GM19099 (cell line): ENCODE measurements at regions not wholly inside any gene's neighbourhood (a gene's known extent, or its start where the extent isn't known, plus 50 kb on each side); places are given as distances from the start of the nearest gene placed in this dataset.

Experiments
- POLR2A ChIP-seq: IDR thresholded peaks from 3 replicates; pipeline ENCODE4 v1.6.1; 2011; ENCODE audit warnings: low read depth; ENCODE audit not compliant: insufficient read length; ENCODE audit errors: extremely low read depth

DNA sequence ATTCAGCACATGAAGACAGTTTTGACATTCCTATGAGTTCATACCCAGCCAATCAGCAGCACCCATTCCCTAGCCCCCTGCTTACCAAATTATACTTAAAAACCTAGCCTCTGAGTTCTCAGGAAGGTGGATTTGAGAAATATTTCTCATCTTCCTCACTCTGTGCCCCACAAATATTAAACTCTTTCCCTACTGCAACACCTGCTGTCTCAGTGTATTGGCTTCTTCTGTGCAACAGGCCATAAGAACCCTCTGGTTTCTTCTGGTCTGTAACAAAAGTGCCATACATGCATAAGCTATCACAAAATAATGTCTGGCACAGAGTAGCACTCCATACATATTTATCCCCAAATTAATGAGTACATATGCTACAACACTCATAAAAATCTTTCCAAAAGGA lies 387.4 kb upstream of the CAMK1G start:
- no peak for TF ChIP-seq POLR2A

DNA sequence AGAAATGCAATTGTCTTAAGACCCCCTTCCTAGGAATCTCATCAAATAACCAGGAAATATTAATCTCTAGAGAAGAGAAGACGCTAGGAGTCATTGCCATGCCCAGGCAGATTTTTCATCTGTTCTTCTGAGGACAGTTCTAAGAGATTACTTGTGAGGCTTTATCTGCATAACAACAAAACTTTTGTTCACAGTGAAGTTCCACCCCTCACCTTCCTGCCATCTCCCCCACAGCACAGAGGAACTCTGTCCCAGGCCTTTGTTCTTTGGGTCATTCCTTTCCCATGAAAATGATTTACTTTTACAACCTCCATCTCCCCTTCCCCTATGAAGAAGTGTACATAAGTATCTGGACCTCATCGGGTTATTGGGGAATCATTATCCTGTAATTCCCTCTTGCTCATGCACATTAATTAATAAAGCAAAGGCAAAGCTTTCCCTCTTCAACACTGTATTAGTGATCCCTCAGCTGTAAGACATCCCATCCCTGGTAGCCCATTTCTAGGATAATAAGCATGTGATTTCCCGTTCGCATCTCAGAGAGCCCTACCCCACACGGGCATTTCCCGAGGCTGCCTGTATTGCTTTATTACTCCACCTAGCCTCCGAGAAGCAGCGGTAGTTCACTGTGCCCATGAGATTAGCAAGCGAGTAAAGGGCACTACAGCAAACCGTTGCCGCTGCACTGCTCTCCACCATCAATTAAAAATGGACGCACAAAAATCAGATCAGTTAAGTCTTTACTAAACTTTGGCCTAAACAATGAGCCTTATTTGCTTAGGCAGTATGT lies 384.4 kb upstream of the CAMK1G start:
- no peak for TF ChIP-seq POLR2A

DNA sequence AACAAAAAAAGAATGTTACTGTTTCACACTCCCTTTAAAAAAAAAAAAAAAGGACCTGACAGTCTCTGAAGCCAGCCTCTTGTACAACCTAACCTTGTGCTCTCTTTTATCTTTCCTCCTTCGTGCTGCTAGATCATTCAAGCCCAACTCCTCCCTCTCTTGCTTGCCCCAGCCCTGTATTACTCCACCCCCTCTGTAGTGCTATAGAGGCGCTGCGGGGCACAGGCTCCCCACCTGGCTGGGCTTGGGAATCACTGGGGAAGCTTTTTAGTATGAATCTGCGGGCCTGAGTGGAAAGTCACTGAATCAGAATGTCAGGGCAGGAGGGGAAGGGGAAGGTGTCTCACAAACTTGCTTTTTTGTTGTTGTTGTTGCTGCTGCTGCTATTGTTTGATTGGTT lies 383.7 kb upstream of the CAMK1G start:
- no peak for TF ChIP-seq POLR2A

DNA sequence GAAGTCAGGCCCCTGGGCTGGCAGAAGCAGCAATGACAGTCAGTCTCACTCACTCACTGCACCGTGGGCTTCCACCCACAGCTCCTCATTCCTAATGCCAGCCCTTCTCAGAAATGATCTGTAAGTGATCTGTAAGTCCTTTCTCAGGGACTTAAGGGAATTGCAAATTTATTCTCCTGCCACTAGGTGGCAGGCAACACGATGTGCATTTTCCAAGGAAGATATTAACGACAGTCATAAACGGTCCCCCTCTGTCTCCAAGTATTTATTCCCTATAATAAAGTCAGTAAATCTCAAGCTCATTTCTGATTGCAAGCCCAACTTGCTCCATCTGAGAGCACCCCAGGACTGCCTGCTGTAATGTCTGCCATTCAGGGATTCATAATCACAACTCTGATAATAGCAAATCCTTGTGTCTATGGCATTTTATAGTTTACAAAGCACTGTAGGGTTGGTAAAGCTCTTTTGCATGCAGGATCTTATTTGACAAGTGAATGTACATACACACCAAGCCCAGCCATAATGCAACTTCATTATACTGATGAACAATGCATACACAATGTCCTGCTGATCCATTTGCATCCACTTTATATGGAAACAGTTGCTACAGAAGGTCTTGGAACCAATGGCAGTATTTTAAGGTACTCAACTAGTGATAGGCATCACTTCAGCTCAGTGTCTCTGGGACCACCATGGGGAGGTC lies 380.5 kb upstream of the CAMK1G start:
- no peak for TF ChIP-seq POLR2A

DNA sequence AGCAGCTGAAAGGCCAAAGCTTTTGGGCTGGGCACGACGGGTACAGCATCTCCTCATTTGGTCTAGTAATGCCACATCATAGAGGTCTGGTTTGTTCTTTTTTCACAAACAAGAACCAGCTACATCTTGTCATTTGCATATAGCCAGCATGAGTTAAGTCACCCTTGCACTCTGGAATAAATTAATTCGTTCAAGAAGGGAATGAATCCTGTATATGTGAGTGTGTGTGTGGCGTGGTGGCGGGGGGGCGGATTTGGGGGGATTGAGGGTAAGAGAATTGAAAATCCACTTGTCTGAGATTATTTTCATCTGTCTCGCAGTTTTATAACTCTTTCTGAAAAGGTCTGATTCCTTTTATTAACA lies 380.0 kb upstream of the CAMK1G start:
- TF ChIP-seq POLR2A: no peak

DNA sequence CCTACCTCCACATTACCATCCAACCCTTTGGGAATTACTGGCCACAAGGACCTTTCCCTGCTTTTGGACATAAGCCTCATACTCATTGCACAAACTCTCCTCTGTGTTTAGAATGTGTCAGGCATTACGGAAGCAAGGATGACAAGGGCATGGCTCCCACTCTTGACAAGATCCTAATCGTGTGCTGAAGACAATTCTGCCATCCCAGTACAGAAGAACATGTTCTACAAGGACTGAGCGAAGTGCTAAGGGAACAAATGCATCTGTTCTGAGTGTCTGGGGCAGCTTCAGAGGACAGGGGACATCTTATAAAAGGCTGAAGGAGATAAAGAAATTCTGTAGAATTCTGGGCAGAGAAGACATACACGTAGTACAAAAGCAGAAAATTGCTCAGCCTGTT lies 378.5 kb upstream of the CAMK1G start:
- TF ChIP-seq POLR2A: no peak

DNA sequence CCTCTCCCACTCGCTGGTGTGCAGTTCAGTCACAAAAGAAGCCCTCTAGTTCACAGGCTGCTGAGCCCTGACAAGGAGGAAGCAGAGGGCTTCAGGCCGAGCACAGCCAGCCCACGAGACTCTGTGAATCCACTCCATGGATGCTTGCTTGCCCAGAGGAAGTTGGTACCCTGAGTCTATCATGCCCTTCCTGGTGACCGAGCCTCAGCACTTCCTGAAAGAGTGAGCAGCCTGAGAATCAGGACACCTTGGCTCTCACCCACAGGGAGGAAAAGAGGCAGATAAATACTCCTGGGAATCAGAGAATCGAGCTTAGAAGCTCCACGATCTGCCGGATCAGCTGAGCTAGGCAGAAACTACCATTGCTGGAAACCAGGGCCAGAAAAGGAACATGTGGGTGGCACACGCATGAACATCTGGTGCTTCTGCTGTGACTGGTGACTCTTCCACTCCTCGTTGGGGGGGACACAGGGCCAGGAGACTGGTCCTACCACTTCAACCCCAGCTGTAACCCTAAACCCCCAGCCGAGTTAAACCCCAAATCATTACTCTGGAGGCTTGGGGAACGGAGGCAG lies 376.3 kb upstream of the CAMK1G start:
- no peak for TF ChIP-seq POLR2A

DNA sequence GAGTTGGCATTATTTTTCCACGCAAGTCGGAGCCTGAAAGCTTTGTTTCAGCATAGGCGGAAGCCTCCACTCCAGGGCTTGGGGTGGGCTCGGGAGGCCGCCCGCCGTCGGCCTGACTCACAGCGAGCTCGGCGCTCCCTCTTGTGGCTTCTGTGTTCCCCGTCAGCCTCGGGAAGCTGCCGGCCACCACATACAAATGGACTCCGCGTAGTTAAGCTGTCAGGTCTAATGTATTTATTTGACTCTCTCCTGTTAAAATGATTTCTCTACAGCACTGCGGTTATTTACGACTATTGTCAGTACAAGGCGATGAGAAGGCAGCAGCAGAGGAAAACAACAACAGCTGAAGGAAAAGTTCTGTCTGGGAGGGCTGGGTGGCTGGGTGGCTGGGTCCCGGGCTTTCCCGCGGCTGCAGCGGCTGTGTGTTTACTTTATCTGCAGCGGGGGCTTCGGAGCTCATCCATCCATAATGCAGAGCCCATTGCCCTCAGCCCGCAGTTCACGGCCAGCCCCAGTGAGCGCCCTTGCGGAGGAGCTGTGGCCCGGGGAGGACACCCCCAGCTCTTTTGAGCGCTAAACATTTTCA lies 375.7 kb upstream of the CAMK1G start:
- no peak for TF ChIP-seq POLR2A

DNA sequence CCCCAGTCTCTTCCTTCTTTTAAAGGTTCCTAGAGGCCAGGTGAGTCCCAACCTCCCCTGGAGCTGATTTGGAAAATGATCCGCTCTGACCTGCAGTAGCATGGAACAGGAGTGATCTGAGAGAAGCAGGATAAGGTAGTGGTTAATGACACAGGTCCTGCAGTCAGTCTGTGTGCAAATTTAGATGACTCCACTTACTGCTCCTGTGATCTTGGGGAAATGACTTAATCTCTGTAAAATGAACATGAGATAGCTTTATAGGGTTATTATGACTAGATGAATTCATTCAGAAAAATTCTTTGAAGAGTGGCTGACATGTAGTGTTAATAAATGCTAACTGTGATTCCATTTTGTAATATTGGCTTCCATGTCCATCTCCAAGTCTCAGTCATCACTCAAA lies 374.9 kb upstream of the CAMK1G start:
- TF ChIP-seq POLR2A: no peak

DNA sequence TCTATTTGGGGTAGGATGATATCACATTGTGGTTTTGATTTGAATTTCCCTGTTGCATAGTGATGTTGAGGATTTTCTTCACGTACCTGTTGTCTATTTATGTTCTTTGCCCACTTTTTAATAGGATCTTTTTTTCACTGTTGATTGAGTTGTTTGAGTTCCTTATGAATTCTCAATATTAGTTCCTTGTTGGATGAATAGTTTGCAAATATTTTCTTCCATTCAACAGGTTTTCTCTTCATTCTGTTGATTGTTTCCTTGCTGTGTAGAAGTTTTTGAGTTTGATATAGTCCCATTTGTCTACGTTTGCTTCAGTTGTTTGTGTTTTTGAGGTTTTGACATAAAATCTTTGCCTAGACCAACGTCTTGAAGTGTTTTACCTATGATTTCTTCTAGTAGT lies 369.5 kb upstream of the CAMK1G start:
- TF ChIP-seq POLR2A: no peak

DNA sequence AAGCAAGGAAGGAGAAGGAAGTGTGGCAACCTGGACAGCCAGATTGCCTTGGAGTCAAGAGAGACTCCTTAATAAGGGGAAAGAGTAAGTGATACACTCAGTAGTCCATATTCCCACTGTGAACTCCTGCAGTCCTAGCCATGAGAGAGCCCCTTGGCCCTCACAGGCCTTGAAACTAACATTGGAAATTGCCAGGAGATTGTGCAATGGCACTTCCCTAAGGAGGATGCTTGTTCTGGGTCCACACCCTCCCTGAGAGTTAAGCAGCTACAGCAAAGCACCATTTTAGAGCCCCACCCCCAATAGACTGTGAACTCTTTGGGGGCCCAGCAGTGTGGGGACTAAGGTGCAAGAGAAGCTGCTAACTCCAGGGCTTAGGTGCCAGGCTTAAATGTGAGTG lies 367.7 kb upstream of the CAMK1G start:
- TF ChIP-seq POLR2A: no peak

DNA sequence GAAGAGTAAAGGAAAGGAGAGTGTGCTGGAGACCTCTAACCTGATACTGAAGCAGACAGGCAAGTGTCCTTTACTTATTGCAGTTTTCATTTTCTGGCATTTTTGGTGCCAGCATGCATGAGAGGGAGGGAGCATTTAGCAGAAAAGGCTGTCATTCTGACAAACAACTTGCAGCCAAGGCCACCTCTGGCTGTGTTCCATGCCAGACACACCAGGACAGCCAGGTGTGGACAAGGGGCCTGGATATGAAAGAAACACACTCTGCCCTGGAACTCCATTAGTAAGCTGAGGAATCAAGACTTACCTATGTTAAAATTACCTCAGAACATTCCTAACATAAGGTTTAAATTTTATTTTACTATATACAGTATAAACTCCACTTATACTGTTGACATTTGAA lies 365.4 kb upstream of the CAMK1G start:
- no peak for TF ChIP-seq POLR2A

DNA sequence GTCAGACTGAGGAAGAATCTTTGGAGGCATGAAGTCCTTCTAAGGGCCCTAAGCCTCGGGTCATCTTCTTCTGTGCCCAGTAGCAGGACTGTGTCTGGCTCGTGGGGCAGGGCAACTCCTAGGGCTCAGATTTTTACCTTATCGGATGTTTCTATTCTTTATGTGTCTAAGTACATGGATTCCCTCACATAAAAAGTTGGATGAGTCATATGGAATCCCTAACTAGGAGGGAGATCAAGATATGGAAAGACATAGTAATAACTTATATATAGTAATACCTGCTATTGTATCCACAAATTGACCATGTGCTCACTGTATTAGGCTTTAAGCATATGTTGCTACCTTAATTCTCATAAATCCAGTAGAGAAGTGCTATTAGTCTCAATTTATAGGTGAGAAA lies 364.5 kb upstream of the CAMK1G start:
- TF ChIP-seq POLR2A: no peak

DNA sequence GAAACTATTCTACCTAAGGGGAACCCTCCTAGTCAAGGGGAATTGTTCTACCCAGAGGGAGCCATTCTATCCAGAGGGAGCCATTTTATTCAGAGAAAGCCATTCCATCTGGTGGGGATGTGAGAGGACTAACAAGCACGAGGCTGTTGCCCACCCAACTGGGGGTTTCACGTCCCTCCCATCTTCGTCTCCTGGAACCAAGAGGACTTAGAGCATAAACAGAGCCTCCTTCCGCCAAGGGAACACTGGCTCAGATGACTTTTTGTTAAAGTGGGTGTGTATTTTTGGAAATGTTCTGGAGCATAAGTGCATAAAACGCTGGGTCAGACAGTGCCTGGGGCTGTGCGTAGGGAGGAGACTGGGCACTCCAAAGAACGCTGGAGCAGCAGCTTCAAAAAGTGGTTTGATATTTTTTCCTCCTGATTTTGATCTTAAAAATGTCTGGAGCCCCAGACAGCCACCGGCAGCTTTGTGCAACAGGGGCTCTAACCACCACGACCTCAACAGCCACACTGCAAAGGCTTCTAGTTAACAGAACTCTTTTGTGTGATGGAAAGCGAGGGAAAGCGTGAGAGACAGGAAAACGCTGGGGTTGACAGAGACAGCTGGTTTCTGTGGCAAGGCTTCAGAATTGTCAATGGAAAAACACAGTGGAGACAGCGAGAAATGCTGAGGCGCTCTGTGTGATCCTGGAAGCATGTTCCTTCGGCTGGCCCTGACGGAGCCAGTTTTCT lies 363.6 kb upstream of the CAMK1G start:
- TF ChIP-seq POLR2A: no peak

DNA sequence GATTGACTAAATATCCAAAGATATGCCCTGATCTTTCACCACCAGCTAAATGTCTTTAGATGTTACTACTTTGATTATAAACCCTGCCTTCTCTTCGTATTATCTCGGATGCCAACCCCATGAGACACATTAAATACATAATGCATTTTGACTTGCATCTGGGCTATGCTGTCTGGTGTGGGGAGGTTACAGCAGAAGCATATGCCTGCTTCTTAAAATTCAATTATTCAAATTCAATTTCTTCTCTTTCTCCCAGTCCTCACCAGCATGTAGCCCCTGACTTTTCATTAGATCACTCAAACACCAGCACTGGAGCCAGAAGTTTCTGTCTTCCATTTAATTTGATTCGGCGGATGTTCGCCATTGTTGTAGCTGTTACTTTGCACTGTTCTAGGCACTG lies 360.7 kb upstream of the CAMK1G start:
- TF ChIP-seq POLR2A: no peak
